G401 (cell line): ENCODE measurements at regions not wholly inside any gene's neighbourhood (a gene's known extent, or its start where the extent isn't known, plus 50 kb on each side); places are given as distances from the start of the nearest gene placed in this dataset.

Experiments used
- DNase-seq: peaks from one replicate; pipeline ENCODE4 v3.0.0-alpha.2; 2015; ENCODE audit warnings: low spot score
- in situ Hi-C: cut with HindIII; loops from 2 replicates; pipeline ENCODE4 v1.10.0; 2016; ENCODE audit warnings: low sequenced_read_pairs, mixed read lengths

- no peak for DNase-seq
- in situ Hi-C loops, result no loop called here
These were observed 522.5 kb downstream of the TYW1 start for GRCh38 chr7:67519171-67519570.

- DNase-seq, result no peak
- in situ Hi-C loops, result no loop called here
These were observed 525.9 kb downstream of the TYW1 start for GRCh38 chr7:67522504-67522903.

- in situ Hi-C loops, result no loop called here
These were observed 527.1 kb downstream of the TYW1 start for GRCh38 chr7:67523713-67524112.

GRCh38 chr7:67525588-67525987 is 529.0 kb downstream of the TYW1 start:
- in situ Hi-C loops, result no loop called here
- DNase-seq, result no peak

More at GRCh38 chr7:67523713-67524112, 527.1 kb downstream of the TYW1 start:
- no peak for DNase-seq

GRCh38 chr7:67535241-67535989 is 538.8 kb downstream of the TYW1 start:
- in situ Hi-C loops, result no loop called here
- no peak for DNase-seq

GRCh38 chr7:67542916-67543315 is 546.3 kb downstream of the TYW1 start:
- no peak for DNase-seq
- in situ Hi-C loops, result no loop called here

GRCh38 chr7:67547183-67547907 is 550.7 kb downstream of the TYW1 start:
- in situ Hi-C loops, result no loop called here
- no peak for DNase-seq

- no peak for DNase-seq
- in situ Hi-C loops, result no loop called here
These were observed 552.5 kb downstream of the TYW1 start for GRCh38 chr7:67549126-67549525.

GRCh38 chr7:67550801-67551436 is 554.3 kb downstream of the TYW1 start:
- DNase-seq, result peak; percentile 17
- in situ Hi-C loops, result no loop called here

GRCh38 chr7:67552738-67553137 is 556.1 kb downstream of the TYW1 start:
- in situ Hi-C loops, result no loop called here
- DNase-seq, result no peak

- in situ Hi-C loops, result no loop called here
- DNase-seq, result no peak
These were observed 556.7 kb downstream of the TYW1 start for GRCh38 chr7:67553378-67553777.

- in situ Hi-C loops, result no loop called here
- DNase-seq, result no peak
These were observed 558.4 kb downstream of the TYW1 start for GRCh38 chr7:67554986-67555385.

GRCh38 chr7:67564959-67565358 is 568.3 kb downstream of the TYW1 start:
- DNase-seq, result no peak
- in situ Hi-C loops, result no loop called here

- peak; percentile 92 for DNase-seq
- in situ Hi-C loops, result no loop called here
These were observed 569.5 kb downstream of the TYW1 start for GRCh38 chr7:67566101-67566500.

GRCh38 chr7:67571026-67571545 is 574.5 kb downstream of the TYW1 start:
- in situ Hi-C loops, result no loop called here
- DNase-seq, result peak; percentile 13

GRCh38 chr7:67573639-67574038 is 577.0 kb downstream of the TYW1 start:
- in situ Hi-C loops, result no loop called here
- no peak for DNase-seq

GRCh38 chr7:67588631-67589030 is 592.0 kb downstream of the TYW1 start:
- peak; percentile 82 for DNase-seq
- in situ Hi-C loops, result no loop called here

GRCh38 chr7:67589183-67589582 is 592.5 kb downstream of the TYW1 start:
- DNase-seq, result peak; percentile 60
- in situ Hi-C loops, result no loop called here

- DNase-seq, result no peak
- in situ Hi-C loops, result no loop called here
These were observed 594.0 kb downstream of the TYW1 start for GRCh38 chr7:67590649-67591048.

GRCh38 chr7:67593794-67594193 is 597.2 kb downstream of the TYW1 start:
- DNase-seq, result no peak
- in situ Hi-C loops, result no loop called here
